IMR-90 (cell line): ENCODE measurements at regions not wholly inside any gene's neighbourhood (a gene's known extent, or its start where the extent isn't known, plus 50 kb on each side); places are given as distances from the start of the nearest gene placed in this dataset.

ENCODE experiments used
- ATAC-seq: fragments of 200-7000 bp; cut with Tn5 transposase; 2 replicates; pipeline ENCODE4 v1.9.1; 2020; ENCODE audit warnings: low read depth, mild to moderate bottlenecking, moderate library complexity
- BruUV-seq: library from RNA; stranded (reverse); fragments of 400-500 nt; replicated peaks from 2 replicates; lab custom pipeline; 2021; lab: Mats Ljungman, UMichigan
- CTCF ChIA-PET: fragments of 300-600 bp; formaldehyde crosslinking; extraction: SDS; loops from one replicate; lab custom pipeline; 2021; ENCODE audit warnings: antibody characterized with exemption; lab: Yijun Ruan, JAX
- POLR2A ChIA-PET: fragments of 300-600 bp; sonication (Branson Sonifier 250); formaldehyde crosslinking; loops from one replicate; lab custom pipeline; 2022; ENCODE audit warnings: antibody characterized with exemption; ENCODE audit not compliant: unreplicated experiment; lab: Charles Lee
- DNase-seq: peaks from one replicate; pipeline ENCODE4 v3.0.0; 2013
- H2AFZ ChIP-seq: replicated peaks from 2 replicates; pipeline ENCODE3; 2013; ENCODE audit warnings: low read length, mild to moderate bottlenecking; ENCODE audit not compliant: poor library complexity
- H2AK5ac ChIP-seq: 2 replicates; pipeline ENCODE4 v1.6.1; 2013; ENCODE audit warnings: low read depth, low read length, inconsistent platforms
- H2AK9ac ChIP-seq: replicated peaks from 2 replicates; pipeline ENCODE3; 2013; ENCODE audit warnings: mild to moderate bottlenecking, low read depth, low read length, moderate library complexity; ENCODE audit not compliant: poor library complexity
- H2BK120ac ChIP-seq: 2 replicates; pipeline ENCODE4 v1.6.1; 2013; ENCODE audit warnings: low read depth, low read length, inconsistent platforms
- H2BK15ac ChIP-seq: 3 replicates; pipeline ENCODE4 v1.6.1; 2013; ENCODE audit warnings: low read depth, low read length, inconsistent platforms
- H2BK20ac ChIP-seq: 2 replicates; pipeline ENCODE4 v1.6.1; 2013; ENCODE audit warnings: low read depth, mild to moderate bottlenecking, inconsistent platforms, low read length, moderate library complexity
- H2BK5ac ChIP-seq: 2 replicates; pipeline ENCODE4 v1.6.1; 2013; ENCODE audit warnings: mild to moderate bottlenecking, low read depth, low read length, inconsistent platforms; ENCODE audit not compliant: poor library complexity, severe bottlenecking
- H3K14ac ChIP-seq: replicated peaks from 2 replicates; pipeline ENCODE4 v1.6.1; 2013; ENCODE audit warnings: low read depth, low read length, inconsistent platforms
- H3K18ac ChIP-seq: 2 replicates; pipeline ENCODE4 v1.6.1; 2013; ENCODE audit warnings: low read depth, low read length, control low read depth
- H3K23ac ChIP-seq: 2 replicates; pipeline ENCODE4 v1.6.1; 2013; ENCODE audit warnings: low read depth, low read length, inconsistent platforms
- H3K27ac ChIP-seq: 2 replicates; pipeline ENCODE4 v1.5.1; 2013; ENCODE audit warnings: mild to moderate bottlenecking, control low read depth, low read length; ENCODE audit not compliant: insufficient read depth
- H3K27me3 ChIP-seq: 2 replicates; pipeline ENCODE4 v1.6.1; 2013; ENCODE audit warnings: low read length; ENCODE audit not compliant: control insufficient read depth, insufficient read depth
- H3K36me3 ChIP-seq: 2 replicates; pipeline ENCODE4 v1.6.1; 2013; ENCODE audit warnings: low read length, mixed read lengths; ENCODE audit not compliant: control insufficient read depth, insufficient read depth
- H3K4ac ChIP-seq: 2 replicates; pipeline ENCODE4 v1.6.1; 2013; ENCODE audit warnings: low read depth, low read length, inconsistent platforms
- H3K4me1 ChIP-seq: 2 replicates; pipeline ENCODE4 v1.6.1; 2013; ENCODE audit warnings: low read length, mixed read lengths; ENCODE audit not compliant: control insufficient read depth, insufficient read depth
- H3K4me2 ChIP-seq: 2 replicates; pipeline ENCODE4 v1.6.1; 2013; ENCODE audit warnings: low read depth, mild to moderate bottlenecking, control low read depth, low read length, moderate library complexity
- H3K4me3 ChIP-seq: 2 replicates; pipeline ENCODE4 v1.5.1; 2013; ENCODE audit warnings: low read depth, mild to moderate bottlenecking, control low read depth, low read length, moderate library complexity; ENCODE audit not compliant: insufficient read depth
- H3K56ac ChIP-seq: 2 replicates; pipeline ENCODE4 v1.6.1; 2013; ENCODE audit warnings: low read length, inconsistent platforms; ENCODE audit not compliant: insufficient read depth; ENCODE audit errors: extremely low read depth
- H3K79me1 ChIP-seq, 2 experiments: 2 replicates each; pipeline ENCODE4 v1.6.1; 2013; ENCODE audit warnings: low read length in 2 of 2, inconsistent platforms in 1 of 2, low read depth in 1 of 2
- H3K9ac ChIP-seq: 2 replicates; pipeline ENCODE4 v1.6.1; 2013; ENCODE audit warnings: low read depth, low read length, control low read depth
- H3K9me1 ChIP-seq: 2 replicates; pipeline ENCODE4 v1.6.1; 2013; ENCODE audit warnings: low read length, inconsistent platforms; ENCODE audit not compliant: insufficient read depth
- H3K9me3 ChIP-seq: 2 replicates; pipeline ENCODE4 v1.6.1; 2013; ENCODE audit warnings: low read length; ENCODE audit not compliant: control insufficient read depth, insufficient read depth
- H4K20me1 ChIP-seq: 2 replicates; pipeline ENCODE4 v1.6.1; 2013; ENCODE audit warnings: low read length, inconsistent platforms; ENCODE audit not compliant: insufficient read depth
- H4K5ac ChIP-seq: 2 replicates; pipeline ENCODE4 v1.6.1; 2013; ENCODE audit warnings: mild to moderate bottlenecking, low read depth, low read length, control low read depth
- H4K8ac ChIP-seq, 2 experiments: 2 replicates each; pipeline ENCODE4 v1.6.1; 2013; ENCODE audit warnings: low read depth in 2 of 2, low read length in 2 of 2, control low read depth in 1 of 2, inconsistent platforms in 1 of 2
- H4K91ac ChIP-seq: 2 replicates; pipeline ENCODE4 v1.6.1; 2013; ENCODE audit warnings: low read depth, low read length, inconsistent platforms; ENCODE audit not compliant: insufficient read depth
- SMC3 ChIP-seq: fragments of 150-350 bp; IDR thresholded peaks from 2 replicates; pipeline ENCODE4 v1.6.1; 2016; ENCODE audit warnings: low read depth, mild to moderate bottlenecking, antibody characterized with exemption, low read length, moderate library complexity
- WGBS, 2 experiments: methylation state at CpG; one replicate each; pipeline versions ENCODE4 v1.1.5 to v1.1.7; 2013; ENCODE audit warnings: missing lambda C conversion rate in 2 of 2; ENCODE audit not compliant: insufficient read length in 1 of 2; ENCODE audit errors: extremely low coverage in 2 of 2; 5-methylcytosine and 5-hydroxymethylcytosine counted together
- dilution Hi-C: fragments of 300-500 bp; cut with HindIII; formaldehyde crosslinking; loops from one replicate; pipeline ENCODE4 v1.14.3; 2018; ENCODE audit warnings: low sequenced_read_pairs; ENCODE audit not compliant: unreplicated experiment
- in situ Hi-C: fragments of 300-500 bp; cut with MboI; formaldehyde crosslinking; loops from 3 replicates; pipeline ENCODE4 v1.14.3; 2019; ENCODE audit warnings: low sequenced_read_pairs, inconsistent platforms, mixed read lengths
- intact Hi-C: fragments of 100-400 bp; cut with micrococcal nuclease; formaldehyde crosslinking; loops from 2 replicates; pipeline ENCODE4 v1.10.0; 2022

- Histone ChIP-seq H3K27me3 (peaks cover 17% of the 10 kb centered on the region), H2AK9ac (no peak overlapping the region), H2BK20ac (no peak overlapping the region), H2BK120ac (no peak overlapping the region), H4K8ac (no peak overlapping the region), H3K4me1 (no peaks in the 10 kb centered on the region), H2AFZ (no peak overlapping the region), H3K9ac (no peak overlapping the region), H3K14ac (no peak overlapping the region), H3K4me2 (no peak overlapping the region), H3K56ac (no peak overlapping the region), H3K27ac (no peak overlapping the region), H3K79me1 (no peaks in the 10 kb centered on the region), H4K5ac (no peak overlapping the region), H3K18ac (no peak overlapping the region), H3K23ac (no peak overlapping the region), H3K36me3 (no peaks in the 10 kb centered on the region), H4K91ac (no peak overlapping the region), H3K9me1 (no peaks in the 10 kb centered on the region), H4K20me1 (no peaks in the 10 kb centered on the region), H3K4ac (no peak overlapping the region), H2BK5ac (no peak overlapping the region), H2AK5ac (no peak overlapping the region), H3K9me3 (no peaks in the 10 kb centered on the region), H2BK15ac (no peak overlapping the region), H3K4me3 (no peak overlapping the region)
- CTCF ChIA-PET: interaction anchor here (0.6 kb wide), 1 partner anchor 715 kb away, joined by 3 read pairs; no protein-coding TSS in a partner anchor
- in situ Hi-C loops (no loop called here), dilution Hi-C loops (no loop called here), intact Hi-C loops (no loop called here)
- no TSS peak for BruUV-seq
- WGBS, 2 experiments: 58% methylated on average over 3 of the region's 8 CpGs; no CpG with 5 or more reads in 1 of the 2 experiments
- POLR2A ChIA-PET: no interaction called here
- ATAC-seq (no peak), DNase-seq (no peak)
- no peak for TF ChIP-seq SMC3
Observed at GRCh38 chr2:7973801-7974480, 707.9 kb upstream of the ID2 start.
